K562 (cell line): ENCODE measurements at regions not wholly inside any gene's neighbourhood (a gene's known extent, or its start where the extent isn't known, plus 50 kb on each side); places are given as distances from the start of the nearest gene placed in this dataset.

Experiments
- ATAC-seq: fragments of 200-7000 bp; cut with Tn5 transposase; 3 replicates; pipeline ENCODE4 v1.9.1; 2020; ENCODE audit warnings: moderate library complexity
- BruUV-seq: library from RNA; stranded (reverse); fragments of 400-500 nt; replicated peaks from 2 replicates; lab custom pipeline; 2021; lab: Mats Ljungman, UMichigan
- CTCF ChIA-PET: fragments of 300-600 bp; formaldehyde crosslinking; extraction: SDS; loops from one replicate; lab custom pipeline; 2021; ENCODE audit warnings: low intra/inter-chr PET ratio; lab: Yijun Ruan, JAX
- POLR2A ChIA-PET: fragments of 300-600, 350-650 bp; sonication (Branson Sonifier 250); formaldehyde crosslinking; extraction: SDS; loops from one replicate; lab custom pipeline; 2021; ENCODE audit warnings: antibody characterized with exemption, inconsistent platforms; lab: Yijun Ruan, JAX
- DNase-seq, 4 experiments: peaks; one replicate each; pipeline versions ENCODE4 v3.0.0 to v3.0.0-alpha.2; 2011 to 2018; ENCODE audit warnings: low spot score in 3 of 4, mixed read lengths in 3 of 4; ENCODE audit errors: extremely low read depth in 1 of 4
- FAIRE-seq: peaks from 2 replicates; lab custom pipeline; 2011; peaks lifted over from hg19 to GRCh38; lab: Jason Lieb, UNC
- H2AFZ ChIP-seq: 2 replicates; pipeline ENCODE4 v1.6.0; 2011; ENCODE audit warnings: low read depth, low read length, control low read depth, inconsistent platforms
- H3K27ac ChIP-seq: fragments of 200-600 bp; 3 replicates; pipeline ENCODE4 v1.8.0; 2011; ENCODE audit warnings: low read depth, mild to moderate bottlenecking, control low read depth, inconsistent platforms, low read length, moderate library complexity, mixed read lengths; ENCODE audit errors: extremely low read depth
- H3K27me3 ChIP-seq, 2 experiments: fragments of 300-600 bp in 1 of 2; 2 replicates in 1 of 2; 3 replicates in 1 of 2; pipeline versions ENCODE4 v1.6.0 to v1.8.0; 2011; ENCODE audit warnings: inconsistent platforms in 2 of 2, low read length in 2 of 2, mild to moderate bottlenecking in 1 of 2, mixed read lengths in 1 of 2, moderate library complexity in 1 of 2; ENCODE audit not compliant: control insufficient read depth in 2 of 2, insufficient read depth in 2 of 2
- H3K36me3 ChIP-seq: fragments of 300-600 bp; 3 replicates; pipeline ENCODE4 v1.8.0; 2011; ENCODE audit warnings: mild to moderate bottlenecking, low read length, inconsistent platforms; ENCODE audit not compliant: control insufficient read depth, insufficient read depth
- H3K4me1 ChIP-seq, 2 experiments: fragments of 200-600 bp in 1 of 2; replicated peaks in 1 of 2; 2 replicates in 1 of 2; 3 replicates in 1 of 2; pipeline versions ENCODE4 v1.5.1 to v1.8.0; 2011; ENCODE audit warnings: inconsistent platforms in 2 of 2, low read length in 2 of 2, mild to moderate bottlenecking in 1 of 2, mixed read lengths in 1 of 2, moderate library complexity in 1 of 2; ENCODE audit not compliant: control insufficient read depth in 2 of 2, insufficient read depth in 2 of 2
- H3K4me2 ChIP-seq: 2 replicates; pipeline ENCODE4 v1.6.1; 2011; ENCODE audit warnings: low read length, control low read depth, inconsistent platforms, mixed read lengths; ENCODE audit not compliant: insufficient read depth
- H3K4me3 ChIP-seq: fragments of 200-600 bp; sonication (generic), shearing (Covaris generic); 2 replicates; pipeline ENCODE4 v1.5.1; 2016; ENCODE audit warnings: control low read depth, inconsistent platforms
- H3K79me2 ChIP-seq: fragments of 200-600 bp; 3 replicates; pipeline ENCODE4 v1.8.0; 2011; ENCODE audit warnings: low read length, inconsistent platforms; ENCODE audit not compliant: control insufficient read depth, insufficient read depth
- H3K9ac ChIP-seq, 2 experiments: 2 replicates each; pipeline versions ENCODE4 v1.6.0 to v1.6.1; 2011; ENCODE audit warnings: low read depth in 2 of 2, low read length in 2 of 2, control low read depth in 1 of 2, inconsistent platforms in 1 of 2, mild to moderate bottlenecking in 1 of 2, mixed read lengths in 1 of 2; ENCODE audit not compliant: insufficient read depth in 1 of 2
- H3K9me1 ChIP-seq: one replicate; pipeline ENCODE4 v1.6.0; 2011; ENCODE audit warnings: inconsistent platforms, mild to moderate bottlenecking, low read length, moderate library complexity; ENCODE audit not compliant: control insufficient read depth, insufficient read depth
- H3K9me3 ChIP-seq: replicated peaks from 2 replicates; pipeline ENCODE4 v1.5.1; 2011; ENCODE audit warnings: low read depth, low read length, inconsistent platforms; ENCODE audit not compliant: control insufficient read depth, insufficient read depth
- H4K20me1 ChIP-seq: replicated peaks from 2 replicates; pipeline ENCODE4 v1.6.1; 2011; ENCODE audit warnings: low read length, inconsistent platforms, mixed read lengths; ENCODE audit not compliant: control insufficient read depth, insufficient read depth
- RBM39 ChIP-seq: fragments of 200-400 bp; formaldehyde crosslinking; optimal IDR thresholded peaks from 2 replicates; pipeline ENCODE3; 2018; ENCODE audit warnings: low read depth, low read length
- TAF15 ChIP-seq: fragments of 200-400 bp; formaldehyde crosslinking; IDR thresholded peaks from 2 replicates; pipeline ENCODE4 v1.6.1; 2017; ENCODE audit warnings: mild to moderate bottlenecking, low read depth, low read length, moderate library complexity
- YBX1 ChIP-seq: fragments of 450-650 bp; IDR thresholded peaks from 2 replicates; pipeline ENCODE4 v1.7.1; 2016; ENCODE audit warnings: mild to moderate bottlenecking
- ZEB2 ChIP-seq: fragments of 450-650 bp; IDR thresholded peaks from 2 replicates; pipeline ENCODE4 v1.6.1; 2016
- ZNF134 ChIP-seq: fragments of 250-450 bp; sonication (Bioruptor Pico); conservative IDR thresholded peaks from 2 replicates; pipeline ENCODE4 v1.4.0; 2020
- ZNF316 ChIP-seq: fragments of 450-650 bp; IDR thresholded peaks from 2 replicates; pipeline ENCODE4 v1.6.1; 2016
- WGBS: fragments of 100-300 bp; shearing (Covaris generic); methylation state at CpG from one replicate; pipeline ENCODE4 v1.1.6; 2016; ENCODE audit warnings: low coverage, mixed read lengths; ENCODE audit not compliant: insufficient coverage; ENCODE audit errors: missing lambda C conversion rate; 5-methylcytosine and 5-hydroxymethylcytosine counted together
- in situ Hi-C: fragments of 300-500 bp; cut with MboI; formaldehyde crosslinking; loops from 4 replicates; pipeline ENCODE4 v1.15.0; 2018; ENCODE audit warnings: inconsistent platforms, mixed read lengths
- intact Hi-C: fragments of 100-400 bp; cut with micrococcal nuclease; formaldehyde crosslinking; loops from 2 replicates; pipeline ENCODE4 v1.14.2; 2022
- TF ChIP-seq, protein P1 (sequence below): fragments of 450-650 bp; formaldehyde crosslinking; IDR thresholded peaks from 2 replicates; pipeline ENCODE4 v1.4.0; 2022; ENCODE audit warnings: missing genetic modification characterization
- TF ChIP-seq, protein P2 (sequence below): sonication (generic); formaldehyde crosslinking; IDR thresholded peaks from 2 replicates; pipeline ENCODE4 v1.8.0; 2022; ENCODE audit warnings: mild to moderate bottlenecking, missing genetic modification reagents, borderline replicate concordance

DNA sequence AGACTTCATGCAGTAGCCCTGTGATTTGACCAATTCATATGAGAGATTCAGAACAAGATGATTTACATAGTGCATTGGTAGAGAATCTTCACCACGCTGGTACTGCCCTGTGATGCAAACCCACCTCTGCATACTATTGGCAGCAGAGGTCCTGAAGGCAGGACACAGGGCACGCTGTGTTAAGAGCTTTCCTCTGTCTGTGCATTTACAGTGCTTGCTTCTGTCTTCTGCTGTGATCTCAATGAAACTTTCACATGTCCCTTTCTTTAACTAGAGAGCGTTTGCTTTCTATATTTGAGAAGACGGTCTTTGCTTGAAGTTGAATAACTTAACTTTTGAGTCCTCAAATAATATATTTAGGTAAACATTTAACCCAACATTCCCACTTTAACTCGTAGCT lies 219.0 kb upstream of the SPRY2 start:
- ATAC-seq, result peak; percentile 39
- Histone ChIP-seq H3K79me2 (no peaks in the 10 kb centered on the region), H3K36me3 (no peaks in the 10 kb centered on the region), H3K4me2 (no peak overlapping the region), H3K9ac (no peak overlapping the region), H3K9me3 (no peaks in the 10 kb centered on the region), H3K4me3 (no peak overlapping the region), H2AFZ (no peak overlapping the region), H3K27me3 (peaks cover 6 to 13% of the 10 kb centered on the region in 2 experiments), H4K20me1 (no peaks in the 10 kb centered on the region), H3K9me1 (no peaks in the 10 kb centered on the region), H3K27ac (no peak overlapping the region), H3K4me1 (no peaks in the 10 kb centered on the region)
- in situ Hi-C loops, result no loop called here
- intact Hi-C loops, result no loop called here
- 3% methylated on average over 5 of the region's 5 CpGs for WGBS
- FAIRE-seq, result no peak
- no TSS peak for BruUV-seq
- DNase-seq, result peak; percentile 6 to 24 (median 22)
- POLR2A ChIA-PET, result interaction anchor here (1.4 to 3.8 kb wide), 2 partner anchors 11 kb away, joined by 7 to 14 read pairs; no protein-coding TSS in a partner anchor
- TF ChIP-seq TAF15 (no peak), ZNF134 (CRISPR knock-in tag) (no peak), RBM39 (no peak), ZNF316 (no peak), YBX1 (no peak), ZEB2 (no peak)
- TF ChIP-seq, protein P1, sequence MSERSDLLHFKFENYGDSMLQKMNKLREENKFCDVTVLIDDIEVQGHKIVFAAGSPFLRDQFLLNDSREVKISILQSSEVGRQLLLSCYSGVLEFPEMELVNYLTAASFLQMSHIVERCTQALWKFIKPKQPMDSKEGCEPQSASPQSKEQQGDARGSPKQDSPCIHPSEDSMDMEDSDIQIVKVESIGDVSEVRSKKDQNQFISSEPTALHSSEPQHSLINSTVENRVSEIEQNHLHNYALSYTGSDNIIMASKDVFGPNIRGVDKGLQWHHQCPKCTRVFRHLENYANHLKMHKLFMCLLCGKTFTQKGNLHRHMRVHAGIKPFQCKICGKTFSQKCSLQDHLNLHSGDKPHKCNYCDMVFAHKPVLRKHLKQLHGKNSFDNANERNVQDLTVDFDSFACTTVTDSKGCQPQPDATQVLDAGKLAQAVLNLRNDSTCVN (CRISPR knock-in tag), result no peak
- TF ChIP-seq, protein P2, sequence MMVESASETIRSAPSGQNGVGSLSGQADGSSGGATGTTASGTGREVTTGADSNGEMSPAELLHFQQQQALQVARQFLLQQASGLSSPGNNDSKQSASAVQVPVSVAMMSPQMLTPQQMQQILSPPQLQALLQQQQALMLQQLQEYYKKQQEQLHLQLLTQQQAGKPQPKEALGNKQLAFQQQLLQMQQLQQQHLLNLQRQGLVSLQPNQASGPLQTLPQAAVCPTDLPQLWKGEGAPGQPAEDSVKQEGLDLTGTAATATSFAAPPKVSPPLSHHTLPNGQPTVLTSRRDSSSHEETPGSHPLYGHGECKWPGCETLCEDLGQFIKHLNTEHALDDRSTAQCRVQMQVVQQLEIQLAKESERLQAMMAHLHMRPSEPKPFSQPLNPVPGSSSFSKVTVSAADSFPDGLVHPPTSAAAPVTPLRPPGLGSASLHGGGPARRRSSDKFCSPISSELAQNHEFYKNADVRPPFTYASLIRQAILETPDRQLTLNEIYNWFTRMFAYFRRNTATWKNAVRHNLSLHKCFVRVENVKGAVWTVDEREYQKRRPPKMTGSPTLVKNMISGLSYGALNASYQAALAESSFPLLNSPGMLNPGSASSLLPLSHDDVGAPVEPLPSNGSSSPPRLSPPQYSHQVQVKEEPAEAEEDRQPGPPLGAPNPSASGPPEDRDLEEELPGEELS (CRISPR knock-in tag), result no peak
- CTCF ChIA-PET, result no interaction called here
